ENCODE measurements at regions not wholly inside any gene's neighbourhood (a gene's known extent, or its start where the extent isn't known, plus 50 kb on each side); places are given as distances from the start of the nearest gene placed in this dataset.

DNA sequence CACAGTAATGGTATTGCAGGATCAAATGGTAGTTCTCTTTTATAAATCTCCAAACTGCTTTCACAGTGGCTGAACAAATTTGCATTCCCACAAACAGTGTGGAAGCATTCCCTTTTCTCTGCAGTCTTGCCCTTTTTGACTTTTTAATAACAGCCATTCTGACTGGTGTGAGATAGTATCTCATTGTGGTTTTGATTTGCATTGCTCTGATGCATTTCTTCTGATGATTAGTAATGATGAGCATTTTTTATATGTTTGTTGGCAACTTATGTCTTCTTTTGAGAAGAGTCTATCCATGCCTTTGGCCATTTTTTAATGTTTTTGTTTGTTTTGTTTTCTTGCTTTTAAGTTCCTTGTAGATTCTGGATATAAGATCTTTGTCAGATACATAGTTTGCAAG lies 316.1 kb upstream of the TMCO5A start:
- no peak for TF ChIP-seq POLR2A (IDR thresholded peaks at IDR 0.05)
- TF ChIP-seq, protein P1, sequence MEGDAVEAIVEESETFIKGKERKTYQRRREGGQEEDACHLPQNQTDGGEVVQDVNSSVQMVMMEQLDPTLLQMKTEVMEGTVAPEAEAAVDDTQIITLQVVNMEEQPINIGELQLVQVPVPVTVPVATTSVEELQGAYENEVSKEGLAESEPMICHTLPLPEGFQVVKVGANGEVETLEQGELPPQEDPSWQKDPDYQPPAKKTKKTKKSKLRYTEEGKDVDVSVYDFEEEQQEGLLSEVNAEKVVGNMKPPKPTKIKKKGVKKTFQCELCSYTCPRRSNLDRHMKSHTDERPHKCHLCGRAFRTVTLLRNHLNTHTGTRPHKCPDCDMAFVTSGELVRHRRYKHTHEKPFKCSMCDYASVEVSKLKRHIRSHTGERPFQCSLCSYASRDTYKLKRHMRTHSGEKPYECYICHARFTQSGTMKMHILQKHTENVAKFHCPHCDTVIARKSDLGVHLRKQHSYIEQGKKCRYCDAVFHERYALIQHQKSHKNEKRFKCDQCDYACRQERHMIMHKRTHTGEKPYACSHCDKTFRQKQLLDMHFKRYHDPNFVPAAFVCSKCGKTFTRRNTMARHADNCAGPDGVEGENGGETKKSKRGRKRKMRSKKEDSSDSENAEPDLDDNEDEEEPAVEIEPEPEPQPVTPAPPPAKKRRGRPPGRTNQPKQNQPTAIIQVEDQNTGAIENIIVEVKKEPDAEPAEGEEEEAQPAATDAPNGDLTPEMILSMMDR (IDR thresholded peaks at IDR 0.05): no peak

Measured in prostate gland (tissue), 2 donors.